Hypothalamus (tissue), 51 donors: ENCODE measurements at regions not wholly inside any gene's neighbourhood (a gene's known extent, or its start where the extent isn't known, plus 50 kb on each side); places are given as distances from the start of the nearest gene placed in this dataset.

ENCODE experiments used
- DNase-seq, 51 donors: peaks; one replicate each; lab custom pipeline; 2025; lab: John Stamatoyannopoulos, UW

GRCh38 chr5:90135779-90136378, 273.7 kb downstream of the CETN3 start:
- DNase-seq, result no peak

- peak in 16 of 51 donors; percentile 5 to 32 (median 13) for DNase-seq
These were observed 274.7 kb downstream of the CETN3 start for GRCh38 chr5:90134892-90135291.

- DNase-seq, result no peak
These were observed 275.2 kb downstream of the CETN3 start for GRCh38 chr5:90134381-90134780.

- no peak for DNase-seq
These were observed 275.6 kb downstream of the CETN3 start for GRCh38 chr5:90133941-90134340.

GRCh38 chr5:90131383-90132133, 278.0 kb downstream of the CETN3 start:
- DNase-seq, result peak in 3 of 51 donors; percentile 3 to 18 (median 4)

- no peak for DNase-seq
These were observed 281.0 kb downstream of the CETN3 start for GRCh38 chr5:90128551-90128950.

- DNase-seq, result no peak
These were observed 290.0 kb downstream of the CETN3 start for GRCh38 chr5:90119531-90119971.

GRCh38 chr5:90117005-90117404, 292.6 kb downstream of the CETN3 start:
- DNase-seq, result no peak

GRCh38 chr5:90113108-90113507, 296.4 kb downstream of the CETN3 start:
- DNase-seq, result no peak

- DNase-seq, result no peak
These were observed 297.4 kb downstream of the CETN3 start for GRCh38 chr5:90112033-90112692.

- DNase-seq, result no peak
These were observed 298.1 kb downstream of the CETN3 start for GRCh38 chr5:90111364-90112032.

- no peak for DNase-seq
These were observed 300.3 kb downstream of the CETN3 start for GRCh38 chr5:90109285-90109684.

GRCh38 chr5:90099099-90099498, 310.5 kb downstream of the CETN3 start:
- DNase-seq, result no peak

GRCh38 chr5:90097082-90097477, 312.5 kb downstream of the CETN3 start:
- no peak for DNase-seq

GRCh38 chr5:90096415-90097081, 313.0 kb downstream of the CETN3 start:
- DNase-seq, result no peak

GRCh38 chr5:90095292-90096060, 314.1 kb downstream of the CETN3 start:
- no peak for DNase-seq

GRCh38 chr5:90093751-90094485, 315.6 kb downstream of the CETN3 start:
- DNase-seq, result no peak

GRCh38 chr5:90092734-90093133, 316.8 kb downstream of the CETN3 start:
- DNase-seq, result no peak

GRCh38 chr5:90084342-90084741, 325.2 kb downstream of the CETN3 start:
- no peak for DNase-seq
